RWPE2 (cell line): ENCODE measurements at regions not wholly inside any gene's neighbourhood (a gene's known extent, or its start where the extent isn't known, plus 50 kb on each side); places are given as distances from the start of the nearest gene placed in this dataset.

Experiments
- ATAC-seq: fragments of 200-7000 bp; cut with Tn5 transposase; 3 replicates; pipeline ENCODE4 v1.9.1; 2021; ENCODE audit warnings: low read depth
- DNase-seq: peaks from one replicate; pipeline ENCODE4 v3.0.0-alpha.2; 2020; ENCODE audit warnings: low spot score
- H3K27ac ChIP-seq: fragments of 450-650 bp; 2 replicates; pipeline ENCODE4 v1.5.1; 2017; ENCODE audit warnings: mild to moderate bottlenecking; ENCODE audit not compliant: poor library complexity, severe bottlenecking
- H3K27me3 ChIP-seq: fragments of 250-450 bp; sonication (Bioruptor Pico); 2 replicates; pipeline ENCODE4 v1.5.1; 2021; ENCODE audit warnings: mild to moderate bottlenecking, moderate library complexity; ENCODE audit not compliant: insufficient read depth, poor library complexity, severe bottlenecking
- H3K36me3 ChIP-seq: fragments of 250-450 bp; sonication (Bioruptor Pico); 2 replicates; pipeline ENCODE4 v1.5.1; 2020; ENCODE audit warnings: low read depth, mild to moderate bottlenecking, moderate library complexity
- H3K4me1 ChIP-seq: fragments of 250-450 bp; sonication (Bioruptor Pico); 2 replicates; pipeline ENCODE4 v1.5.1; 2021; ENCODE audit warnings: mild to moderate bottlenecking, moderate library complexity; ENCODE audit not compliant: insufficient read depth, poor library complexity, severe bottlenecking
- H3K4me3 ChIP-seq: fragments of 250-450 bp; sonication (Bioruptor Pico); 2 replicates; pipeline ENCODE4 v1.5.1; 2021; ENCODE audit warnings: mild to moderate bottlenecking, moderate library complexity; ENCODE audit not compliant: severe bottlenecking
- H3K9me3 ChIP-seq: fragments of 250-450 bp; sonication (Bioruptor Pico); 2 replicates; pipeline ENCODE4 v1.5.1; 2021; ENCODE audit warnings: mild to moderate bottlenecking, moderate library complexity; ENCODE audit not compliant: severe bottlenecking
- CTCF ChIP-seq: fragments of 450-650 bp; IDR thresholded peaks from one replicate; pipeline ENCODE4 v1.5.1; 2017; ENCODE audit warnings: mild to moderate bottlenecking, moderate library complexity; ENCODE audit not compliant: poor library complexity, severe bottlenecking

GRCh38 chr10:124176349-124177179, 83.2 kb upstream of the CHST15 start:
- ATAC-seq: no peak

GRCh38 chr10:124175701-124176348, 82.4 kb upstream of the CHST15 start:
- TF ChIP-seq CTCF: no peak
- Histone ChIP-seq H3K4me3 (no peak overlapping the region), H3K9me3 (no peaks in the 10 kb centered on the region), H3K27me3 (no peaks in the 10 kb centered on the region), H3K4me1 (no peaks in the 10 kb centered on the region), H3K27ac (no peak overlapping the region), H3K36me3 (no peaks in the 10 kb centered on the region)
- DNase-seq (no peak), ATAC-seq (no peak)

More at GRCh38 chr10:124176349-124177179, 83.2 kb upstream of the CHST15 start:
- TF ChIP-seq CTCF: no peak
- H3K4me3 ChIP-seq: no peak overlapping the region
- no peaks in the 10 kb centered on the region for H3K36me3 ChIP-seq
- no peaks in the 10 kb centered on the region for H3K27me3 ChIP-seq
- DNase-seq: no peak
- H3K9me3 ChIP-seq: no peaks in the 10 kb centered on the region
- no peaks in the 10 kb centered on the region for H3K4me1 ChIP-seq
- H3K27ac ChIP-seq: no peak overlapping the region

- no peak for TF ChIP-seq CTCF
- no peaks in the 10 kb centered on the region for H3K27me3 ChIP-seq
- H3K4me1 ChIP-seq: no peaks in the 10 kb centered on the region
- DNase-seq: no peak
- no peak for ATAC-seq
- no peaks in the 10 kb centered on the region for H3K9me3 ChIP-seq
- no peak overlapping the region for H3K4me3 ChIP-seq
- no peaks in the 10 kb centered on the region for H3K36me3 ChIP-seq
- H3K27ac ChIP-seq: no peak overlapping the region
These were observed 81.6 kb upstream of the CHST15 start for GRCh38 chr10:124174673-124175645.

- Histone ChIP-seq H3K4me1 (no peaks in the 10 kb centered on the region), H3K36me3 (no peaks in the 10 kb centered on the region), H3K9me3 (no peaks in the 10 kb centered on the region), H3K27me3 (no peaks in the 10 kb centered on the region), H3K4me3 (no peak overlapping the region), H3K27ac (no peak overlapping the region)
- TF ChIP-seq CTCF: no peak
- ATAC-seq (no peak), DNase-seq (no peak)
These were observed 80.7 kb upstream of the CHST15 start for GRCh38 chr10:124174071-124174566.
